GM23338 (cell line): ENCODE measurements at regions not wholly inside any gene's neighbourhood (a gene's known extent, or its start where the extent isn't known, plus 50 kb on each side); places are given as distances from the start of the nearest gene placed in this dataset.

Source experiments
- ATAC-seq: fragments of 200-7000 bp; cut with Tn5 transposase; 3 replicates; pipeline ENCODE4 v1.9.1; 2020
- DNase-seq: peaks from one replicate; pipeline ENCODE4 v3.0.0-alpha.2; 2015; ENCODE audit warnings: low spot score
- H2AFZ ChIP-seq: fragments of 200-600 bp; sonication (generic); 2 replicates; pipeline ENCODE4 v1.8.0; 2016; ENCODE audit warnings: antibody characterized with exemption, mild to moderate bottlenecking, moderate library complexity
- H3F3A ChIP-seq: fragments of 200-600 bp; sonication (generic); replicated peaks from 2 replicates; pipeline ENCODE4 v1.8.0; 2017; ENCODE audit warnings: antibody characterized with exemption, mixed run types, low read depth
- H3K27ac ChIP-seq: fragments of 200-600 bp; sonication (generic); 2 replicates; pipeline ENCODE4 v1.6.1; 2016; ENCODE audit warnings: low read depth
- H3K27me3 ChIP-seq: fragments of 200-600 bp; sonication (generic); 2 replicates; pipeline ENCODE4 v1.8.0; 2016; ENCODE audit warnings: mild to moderate bottlenecking, mixed run types, moderate library complexity; ENCODE audit not compliant: insufficient read depth
- H3K36me3 ChIP-seq: fragments of 200-600 bp; sonication (generic); 2 replicates; pipeline ENCODE4 v1.8.0; 2016; ENCODE audit warnings: mild to moderate bottlenecking; ENCODE audit not compliant: insufficient read depth
- H3K4me1 ChIP-seq: fragments of 200-600 bp; sonication (generic); 2 replicates; pipeline ENCODE4 v1.8.0; 2016; ENCODE audit warnings: mild to moderate bottlenecking, moderate library complexity; ENCODE audit not compliant: insufficient read depth
- H3K4me2 ChIP-seq: fragments of 200-600 bp; sonication (generic); 2 replicates; pipeline ENCODE4 v1.7.1; 2017; ENCODE audit warnings: mixed run types
- H3K4me3 ChIP-seq: fragments of 200-600 bp; sonication (generic); 2 replicates; pipeline ENCODE4 v1.6.1; 2016; ENCODE audit warnings: mixed run types
- H3K79me2 ChIP-seq: fragments of 200-600 bp; sonication (generic); replicated peaks from 2 replicates; pipeline ENCODE4 v1.8.0; 2017; ENCODE audit warnings: mild to moderate bottlenecking; ENCODE audit not compliant: insufficient read depth
- H3K9me2 ChIP-seq: fragments of 200-600 bp; sonication (generic); 2 replicates; pipeline ENCODE4 v1.8.0; 2017; ENCODE audit not compliant: insufficient read depth
- H4K20me1 ChIP-seq: fragments of 200-600 bp; sonication (generic); replicated peaks from 2 replicates; pipeline ENCODE4 v1.8.0; 2017; ENCODE audit warnings: mild to moderate bottlenecking; ENCODE audit not compliant: insufficient read depth
- H3K27ac Mint-ChIP-seq: 2 replicates; pipeline ENCODE4 v1.8.0; 2020; ENCODE audit warnings: inconsistent platforms, mild to moderate bottlenecking, moderate library complexity, mixed read lengths
- H3K27me3 Mint-ChIP-seq: 3 replicates; pipeline ENCODE4 v1.8.0; 2022; ENCODE audit warnings: low read depth, mild to moderate bottlenecking, moderate library complexity, mixed read lengths, inconsistent platforms; ENCODE audit not compliant: insufficient read depth, poor library complexity
- H3K36me3 Mint-ChIP-seq: 3 replicates; pipeline ENCODE4 v1.8.0; 2021; ENCODE audit warnings: low read depth, mild to moderate bottlenecking, inconsistent platforms, moderate library complexity, mixed read lengths
- H3K4me1 Mint-ChIP-seq: 3 replicates; pipeline ENCODE4 v1.8.0; 2020; ENCODE audit warnings: mild to moderate bottlenecking, inconsistent platforms, mixed read lengths
- H3K4me3 Mint-ChIP-seq: 3 replicates; pipeline ENCODE4 v1.8.0; 2021; ENCODE audit warnings: moderate library complexity, mild to moderate bottlenecking, inconsistent platforms, mixed read lengths
- H3K9me3 Mint-ChIP-seq: 3 replicates; pipeline ENCODE4 v1.8.0; 2020; ENCODE audit warnings: moderate library complexity, mild to moderate bottlenecking, inconsistent platforms, mixed read lengths
- CREB1 ChIP-seq: fragments of 250-450 bp; sonication (Bioruptor Pico); IDR thresholded peaks from 2 replicates; pipeline ENCODE4 v1.5.0; 2020; ENCODE audit warnings: low read depth, mild to moderate bottlenecking, moderate library complexity
- JUNB ChIP-seq: IDR thresholded peaks from one replicate; pipeline ENCODE4 v1.6.1; 2016; ENCODE audit warnings: antibody characterized with exemption; ENCODE audit not compliant: unreplicated experiment
- NANOG ChIP-seq: IDR thresholded peaks from 2 replicates; pipeline ENCODE4 v1.6.1; 2016; ENCODE audit warnings: antibody characterized with exemption, borderline replicate concordance
- POLR2AphosphoS5 ChIP-seq: IDR thresholded peaks from 2 replicates; pipeline ENCODE4 v1.6.1; 2016; ENCODE audit warnings: antibody characterized with exemption, low read depth
- STAT1 ChIP-seq: IDR thresholded peaks from one replicate; pipeline ENCODE4 v1.6.1; 2016; ENCODE audit warnings: antibody characterized with exemption; ENCODE audit not compliant: unreplicated experiment
- ZNF114 ChIP-seq: fragments of 250-450 bp; sonication (Bioruptor Pico); IDR thresholded peaks from 2 replicates; pipeline ENCODE4 v1.5.0; 2020; ENCODE audit warnings: mild to moderate bottlenecking, moderate library complexity
- ZNF331 ChIP-seq: fragments of 250-450 bp; sonication (Bioruptor Pico); IDR thresholded peaks from 2 replicates; pipeline ENCODE4 v1.5.0; 2020; ENCODE audit warnings: low read depth, mild to moderate bottlenecking, moderate library complexity
- ZNF462 ChIP-seq: fragments of 250-450 bp; sonication (Bioruptor Pico); IDR thresholded peaks from 2 replicates; pipeline ENCODE4 v1.5.0; 2020; ENCODE audit warnings: mild to moderate bottlenecking, moderate library complexity

- no peak overlapping the region for H3K27ac ChIP-seq
- H3K27me3 Mint-ChIP-seq: peaks cover 1% of the 10 kb centered on the region
- peaks cover 14% of the 10 kb centered on the region for H3K4me1 Mint-ChIP-seq
- H3K27me3 ChIP-seq: no peaks in the 10 kb centered on the region
- H3K4me3 ChIP-seq: no peak overlapping the region
- DNase-seq (no peak), ATAC-seq (no peak)
- no peak for TF ChIP-seq CREB1 (CRISPR knock-in tag)
- no peak for TF ChIP-seq ZNF114
- no peak for TF ChIP-seq ZNF331 (CRISPR knock-in tag)
- no peak for TF ChIP-seq NANOG
- no peak for TF ChIP-seq JUNB
- TF ChIP-seq ZNF462: no peak
- H3K9me2 ChIP-seq: peaks cover 9% of the 10 kb centered on the region
- no peaks in the 10 kb centered on the region for H3K79me2 ChIP-seq
- H3K27ac Mint-ChIP-seq: no peak overlapping the region
- H3F3A ChIP-seq: no peaks in the 10 kb centered on the region
- no peak overlapping the region for H3K4me2 ChIP-seq
- no peak overlapping the region for H3K4me3 Mint-ChIP-seq
- H3K4me1 ChIP-seq: no peaks in the 10 kb centered on the region; the same call in 1 of the 2 replicates
- H3K36me3 ChIP-seq: no peaks in the 10 kb centered on the region
- H2AFZ ChIP-seq: no peak overlapping the region
- H3K36me3 Mint-ChIP-seq: peaks cover 13% of the 10 kb centered on the region
- no peaks in the 10 kb centered on the region for H4K20me1 ChIP-seq
- peaks cover 16% of the 10 kb centered on the region; the same call in 2 of the 3 replicates for H3K9me3 Mint-ChIP-seq
Observed at GRCh38 chr6:153962555-153962954, 76.5 kb upstream of the OPRM1 start.

DNA sequence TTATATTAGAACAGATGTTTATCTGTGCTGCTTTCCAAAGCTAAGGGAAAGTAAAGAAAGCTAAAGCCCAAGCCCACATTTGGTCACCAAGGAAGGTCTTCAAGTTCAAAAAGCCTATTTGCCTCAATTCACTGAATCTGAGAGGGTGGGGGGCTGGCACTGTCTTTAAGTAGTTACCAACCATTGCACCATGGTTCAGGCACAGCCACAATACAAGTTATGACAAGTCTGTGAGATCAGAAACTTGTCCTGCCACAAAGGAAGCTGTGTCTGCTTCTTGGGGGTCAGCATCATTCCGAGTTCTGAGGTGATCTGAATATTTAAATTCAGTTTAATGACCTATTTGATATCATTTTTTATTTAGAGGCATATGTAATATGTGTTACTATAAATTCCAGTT, 78.3 kb upstream of the OPRM1 start:
- Histone ChIP-seq H3K4me3 (no peak overlapping the region), H3K36me3 (no peaks in the 10 kb centered on the region), H3F3A (no peaks in the 10 kb centered on the region), H3K4me1 (no peaks in the 10 kb centered on the region; the same call in 1 of the 2 replicates), H3K79me2 (no peaks in the 10 kb centered on the region), H4K20me1 (no peaks in the 10 kb centered on the region), H2AFZ (no peak overlapping the region), H3K27ac (no peak overlapping the region), H3K4me2 (no peak overlapping the region), H3K27me3 (no peaks in the 10 kb centered on the region), H3K9me2 (peaks cover 10% of the 10 kb centered on the region)
- ATAC-seq: no peak
- Mint-ChIP-seq H3K4me3 (no peak overlapping the region), H3K36me3 (peaks cover 14% of the 10 kb centered on the region), H3K27ac (no peak overlapping the region), H3K4me1 (peaks cover 15% of the 10 kb centered on the region), H3K27me3 (peaks cover 3% of the 10 kb centered on the region), H3K9me3 (peaks cover 16% of the 10 kb centered on the region; the same call in 2 of the 3 replicates)
- no peak for DNase-seq
- TF ChIP-seq POLR2AphosphoS5: no peak
- no peak for TF ChIP-seq STAT1
- no peak for TF ChIP-seq CREB1 (CRISPR knock-in tag)
- no peak for TF ChIP-seq NANOG
- TF ChIP-seq ZNF114: no peak
